Natural killer cell (primary cell): ENCODE measurements at regions not wholly inside any gene's neighbourhood (a gene's known extent, or its start where the extent isn't known, plus 50 kb on each side); places are given as distances from the start of the nearest gene placed in this dataset.

Source experiments
- ATAC-seq, 3 donors: fragments of 150-1000 bp in 2 of 3; fragments of 200-7000 bp in 1 of 3; cut with Tn5 transposase; 1 replicate in 1 of 3; 2 replicates in 2 of 3; pipeline ENCODE4 v1.10.0; 2021; ENCODE audit warnings: mild to moderate bottlenecking in 2 of 3, moderate library complexity in 2 of 3
- DNase-seq, 2 donors: peaks; one replicate each; pipeline versions ENCODE4 v3.0.0 to v3.0.0-alpha.2; 2013 to 2021; ENCODE audit warnings: mixed read lengths in 1 of 2
- H3K27ac ChIP-seq: one replicate; pipeline ENCODE4 v1.5.1; 2013; ENCODE audit warnings: mild to moderate bottlenecking, low read length
- H3K27me3 ChIP-seq: one replicate; pipeline ENCODE4 v1.6.1; 2013; ENCODE audit warnings: low read length; ENCODE audit not compliant: control insufficient read depth, insufficient read depth
- H3K36me3 ChIP-seq: one replicate; pipeline ENCODE4 v1.6.1; 2013; ENCODE audit warnings: low read length; ENCODE audit not compliant: control insufficient read depth, insufficient read depth
- H3K4me1 ChIP-seq: one replicate; pipeline ENCODE4 v1.6.1; 2013; ENCODE audit warnings: low read length; ENCODE audit not compliant: control insufficient read depth, insufficient read depth
- H3K4me3 ChIP-seq: one replicate; pipeline ENCODE4 v1.5.1; 2013; ENCODE audit warnings: low read length
- H3K9me3 ChIP-seq: one replicate; pipeline ENCODE4 v1.6.1; 2013; ENCODE audit warnings: low read length; ENCODE audit not compliant: control insufficient read depth, insufficient read depth
- H3K27ac Mint-ChIP-seq, 2 donors: one replicate each; pipeline ENCODE4 v1.8.0; 2022; ENCODE audit warnings: mild to moderate bottlenecking in 2 of 2, mixed read lengths in 2 of 2, moderate library complexity in 1 of 2
- H3K27me3 Mint-ChIP-seq, 2 donors: one replicate each; pipeline ENCODE4 v1.8.0; 2022; ENCODE audit warnings: low read depth in 2 of 2, mixed read lengths in 2 of 2
- H3K36me3 Mint-ChIP-seq: one replicate; pipeline ENCODE4 v1.8.0; 2022; ENCODE audit warnings: mixed read lengths
- H3K4me1 Mint-ChIP-seq, 2 donors: one replicate each; pipeline ENCODE4 v1.8.0; 2022; ENCODE audit warnings: mixed read lengths in 2 of 2
- H3K4me3 Mint-ChIP-seq: one replicate; pipeline ENCODE4 v1.8.0; 2022; ENCODE audit warnings: mild to moderate bottlenecking, moderate library complexity, mixed read lengths
- H3K9me3 Mint-ChIP-seq, 2 donors: one replicate each; pipeline ENCODE4 v1.8.0; 2022; ENCODE audit warnings: mixed read lengths in 2 of 2
- WGBS: methylation state at CpG from one replicate; pipeline ENCODE4 v1.1.7; 2013; ENCODE audit warnings: missing lambda C conversion rate; ENCODE audit not compliant: insufficient coverage; 5-methylcytosine and 5-hydroxymethylcytosine counted together
- intact Hi-C: fragments of 100-400 bp; cut with micrococcal nuclease; formaldehyde crosslinking; loops from one replicate; pipeline ENCODE4 v1.14.2; 2022
- TF ChIP-seq, protein P1 (sequence below): fragments of 200-600 bp; IDR thresholded peaks from one replicate; pipeline ENCODE4 v1.8.0; 2022; ENCODE audit warnings: antibody characterized with exemption

DNA sequence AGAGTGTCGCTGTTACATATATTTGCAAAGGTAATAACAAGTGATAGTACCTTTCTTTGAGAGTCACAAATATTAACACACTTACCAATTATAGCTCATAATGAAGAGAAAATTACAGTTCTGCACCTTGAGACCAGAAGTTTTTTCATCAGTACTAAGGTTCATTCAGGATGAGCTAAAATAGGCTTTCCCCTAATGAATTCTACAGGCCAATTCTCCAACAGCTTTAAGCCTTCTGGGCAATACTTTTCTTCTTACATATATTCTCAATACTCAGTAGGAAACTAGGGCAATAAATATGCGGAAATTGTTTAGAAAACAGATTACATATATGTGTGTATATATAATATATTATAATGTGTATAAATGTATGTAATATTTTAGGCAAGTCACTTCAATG lies 2672.8 kb upstream of the PCDH20 start:
- no peaks in the 10 kb centered on the region for H3K36me3 ChIP-seq
- Mint-ChIP-seq H3K36me3 (peaks cover 6% of the 10 kb centered on the region), H3K27ac (no peak overlapping the region), H3K4me3 (no peak overlapping the region), H3K9me3 (peaks cover 8 to 19% of the 10 kb centered on the region in 2 donors), H3K27me3 (no peaks in the 10 kb centered on the region), H3K4me1 (no peaks in the 10 kb centered on the region)
- WGBS = no CpG with 5 or more reads among the region's 2 CpGs
- no peak for DNase-seq
- intact Hi-C loops = no loop called here
- TF ChIP-seq, protein P1, sequence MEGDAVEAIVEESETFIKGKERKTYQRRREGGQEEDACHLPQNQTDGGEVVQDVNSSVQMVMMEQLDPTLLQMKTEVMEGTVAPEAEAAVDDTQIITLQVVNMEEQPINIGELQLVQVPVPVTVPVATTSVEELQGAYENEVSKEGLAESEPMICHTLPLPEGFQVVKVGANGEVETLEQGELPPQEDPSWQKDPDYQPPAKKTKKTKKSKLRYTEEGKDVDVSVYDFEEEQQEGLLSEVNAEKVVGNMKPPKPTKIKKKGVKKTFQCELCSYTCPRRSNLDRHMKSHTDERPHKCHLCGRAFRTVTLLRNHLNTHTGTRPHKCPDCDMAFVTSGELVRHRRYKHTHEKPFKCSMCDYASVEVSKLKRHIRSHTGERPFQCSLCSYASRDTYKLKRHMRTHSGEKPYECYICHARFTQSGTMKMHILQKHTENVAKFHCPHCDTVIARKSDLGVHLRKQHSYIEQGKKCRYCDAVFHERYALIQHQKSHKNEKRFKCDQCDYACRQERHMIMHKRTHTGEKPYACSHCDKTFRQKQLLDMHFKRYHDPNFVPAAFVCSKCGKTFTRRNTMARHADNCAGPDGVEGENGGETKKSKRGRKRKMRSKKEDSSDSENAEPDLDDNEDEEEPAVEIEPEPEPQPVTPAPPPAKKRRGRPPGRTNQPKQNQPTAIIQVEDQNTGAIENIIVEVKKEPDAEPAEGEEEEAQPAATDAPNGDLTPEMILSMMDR = no peak
- no peaks in the 10 kb centered on the region for H3K4me1 ChIP-seq
- no peaks in the 10 kb centered on the region for H3K27me3 ChIP-seq
- H3K4me3 ChIP-seq = no peak overlapping the region
- no peak overlapping the region for H3K27ac ChIP-seq
- no peak for ATAC-seq
- no peaks in the 10 kb centered on the region for H3K9me3 ChIP-seq

DNA sequence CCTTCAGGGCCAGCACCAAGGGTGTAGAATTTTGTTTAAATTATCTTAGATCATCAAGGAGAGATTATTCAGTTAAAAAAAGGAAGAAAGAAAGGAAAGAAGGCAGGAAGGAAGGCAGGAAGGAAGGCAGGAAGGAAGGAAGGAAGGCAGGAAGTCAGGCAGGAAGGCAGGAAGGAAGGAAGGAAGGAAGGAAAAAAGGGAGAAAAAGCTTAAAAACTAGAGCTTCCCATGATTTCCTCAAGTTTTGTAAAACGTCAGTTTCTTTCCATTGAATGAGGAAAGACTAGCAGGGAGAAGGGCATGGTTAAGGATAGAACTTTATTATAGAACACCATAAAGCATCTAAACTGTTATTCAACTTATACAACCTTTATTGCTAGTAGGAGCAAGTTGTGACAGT lies 2672.0 kb upstream of the PCDH20 start:
- TF ChIP-seq, protein P1 = no peak
- WGBS = 83% methylated on average over 1 of the region's 1 CpG
- Mint-ChIP-seq H3K27me3 (no peaks in the 10 kb centered on the region), H3K4me1 (no peaks in the 10 kb centered on the region), H3K9me3 (peaks cover 8 to 19% of the 10 kb centered on the region in 2 donors), H3K36me3 (peaks cover 6% of the 10 kb centered on the region), H3K27ac (no peak overlapping the region), H3K4me3 (no peak overlapping the region)
- Histone ChIP-seq H3K4me1 (no peaks in the 10 kb centered on the region), H3K27ac (no peak overlapping the region), H3K4me3 (no peak overlapping the region), H3K9me3 (no peaks in the 10 kb centered on the region), H3K36me3 (no peaks in the 10 kb centered on the region), H3K27me3 (no peaks in the 10 kb centered on the region)
- DNase-seq (no peak), ATAC-seq (no peak)
- intact Hi-C loops = no loop called here

DNA sequence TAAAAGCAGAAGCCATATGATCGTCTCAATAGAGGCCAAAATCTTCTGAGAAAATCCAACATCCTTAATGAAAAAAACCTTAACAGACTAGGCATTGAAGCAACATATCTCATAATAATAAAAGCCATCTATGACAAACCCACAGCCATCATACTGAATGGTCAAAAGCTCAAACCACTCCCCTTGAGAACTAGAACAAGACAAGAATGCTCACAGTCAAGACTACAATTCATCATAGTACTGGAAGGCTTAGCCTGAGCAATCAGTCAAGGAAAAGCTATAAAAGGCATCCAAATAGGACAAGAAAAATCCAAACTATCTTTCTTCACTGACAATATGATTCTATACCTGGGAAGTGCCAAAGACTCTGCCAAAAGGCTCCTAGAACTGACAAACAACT lies 2668.2 kb upstream of the PCDH20 start:
- TF ChIP-seq, protein P1 = no peak
- Histone ChIP-seq H3K27me3 (no peaks in the 10 kb centered on the region), H3K4me3 (no peak overlapping the region), H3K9me3 (no peaks in the 10 kb centered on the region), H3K27ac (no peak overlapping the region), H3K4me1 (no peaks in the 10 kb centered on the region), H3K36me3 (no peaks in the 10 kb centered on the region)
- no peaks in the 10 kb centered on the region for H3K27me3 Mint-ChIP-seq
- no peak overlapping the region for H3K27ac Mint-ChIP-seq
- intact Hi-C loops = no loop called here
- H3K4me3 Mint-ChIP-seq = no peak overlapping the region
- H3K36me3 Mint-ChIP-seq = peaks cover 6% of the 10 kb centered on the region
- no peaks in the 10 kb centered on the region for H3K4me1 Mint-ChIP-seq
- ATAC-seq (no peak), DNase-seq (no peak)
- peaks cover 13 to 21% of the 10 kb centered on the region in 2 donors for H3K9me3 Mint-ChIP-seq
- WGBS = 100% methylated on average over 1 of the region's 1 CpG

DNA sequence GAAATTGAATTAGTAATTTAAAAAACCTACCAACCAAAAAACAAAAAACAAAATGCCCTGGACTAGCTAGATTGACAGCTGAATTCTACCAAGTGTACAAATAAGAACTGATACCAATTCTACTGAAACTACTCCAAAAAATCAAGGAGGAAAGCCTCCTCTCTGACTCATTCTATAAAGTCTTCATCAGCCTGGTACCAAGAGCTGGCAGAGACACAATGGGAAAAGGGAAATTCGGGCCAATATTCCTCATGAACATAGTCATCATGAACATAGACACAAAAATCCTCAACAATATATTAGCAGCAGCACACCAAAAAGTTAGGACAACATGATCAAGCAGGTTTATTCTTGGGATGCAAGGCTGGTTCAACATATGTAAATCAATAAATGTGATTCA lies 2667.7 kb upstream of the PCDH20 start:
- intact Hi-C loops = no loop called here
- Mint-ChIP-seq H3K9me3 (peaks cover 13 to 21% of the 10 kb centered on the region in 2 donors), H3K4me3 (no peak overlapping the region)

More for the DNA sequence above, 2667.7 kb upstream of the PCDH20 start:
- H3K4me1 ChIP-seq = no peaks in the 10 kb centered on the region
- H3K36me3 Mint-ChIP-seq = peaks cover 6% of the 10 kb centered on the region
- H3K9me3 ChIP-seq = peaks cover under 1% of the 10 kb centered on the region
- TF ChIP-seq, protein P1 = no peak
- H3K27ac Mint-ChIP-seq = no peak overlapping the region
- H3K27me3 Mint-ChIP-seq = no peaks in the 10 kb centered on the region
- 75% methylated on average over 1 of the region's 1 CpG for WGBS
- H3K4me1 Mint-ChIP-seq = no peaks in the 10 kb centered on the region
- no peak for DNase-seq
- H3K27me3 ChIP-seq = no peaks in the 10 kb centered on the region
- H3K27ac ChIP-seq = no peak overlapping the region
- H3K36me3 ChIP-seq = no peaks in the 10 kb centered on the region
- H3K4me3 ChIP-seq = no peak overlapping the region
- no peak for ATAC-seq
